GM18867 (cell line): ENCODE measurements at regions not wholly inside any gene's neighbourhood (a gene's known extent, or its start where the extent isn't known, plus 50 kb on each side); places are given as distances from the start of the nearest gene placed in this dataset.

Experiments
- ATAC-seq: cut with Tn5 transposase; IDR thresholded peaks from one replicate; pipeline ENCODE4 v1.9.1; 2021; ENCODE audit warnings: mild to moderate bottlenecking, moderate library complexity; ENCODE audit not compliant: unreplicated experiment

DNA sequence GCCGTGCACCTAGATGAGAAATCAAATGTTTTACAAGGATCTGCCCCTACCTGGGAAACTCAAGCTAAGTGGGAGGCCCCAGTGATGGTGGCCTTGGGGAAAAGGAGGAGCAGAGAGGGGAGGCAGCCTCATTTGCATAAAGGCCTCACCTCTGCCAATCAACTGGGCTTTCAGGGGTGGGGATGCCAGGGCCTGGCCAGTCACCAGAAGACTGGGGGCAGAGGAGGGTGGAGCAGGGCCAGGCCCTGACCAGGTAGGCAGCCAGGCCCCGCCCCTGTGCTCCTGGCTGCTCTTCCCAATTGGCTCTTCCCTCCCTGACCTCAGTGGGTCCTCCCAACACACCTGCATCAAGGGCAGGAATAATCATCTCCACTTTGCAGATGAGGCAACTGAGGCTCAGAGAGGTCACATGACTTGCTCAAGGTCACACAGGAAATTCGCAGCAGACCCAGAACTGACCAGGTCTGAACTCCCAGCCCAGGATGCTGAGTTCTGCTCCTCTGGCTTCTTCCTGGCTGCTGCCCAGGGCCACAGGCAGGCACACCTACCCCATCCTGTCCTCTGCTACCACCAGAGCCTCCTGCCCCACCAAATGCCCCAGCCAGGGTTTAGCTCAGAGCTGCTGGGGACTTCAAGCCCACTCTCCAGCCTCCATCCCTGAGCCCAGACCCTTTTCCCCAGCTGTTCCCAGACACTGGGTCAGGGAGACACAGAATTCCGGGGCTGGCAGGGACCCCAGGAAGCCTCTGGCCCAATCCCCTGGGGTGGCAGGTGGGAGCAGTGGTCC, 677.9 kb downstream of the MATN1 start:
- ATAC-seq = no peak

DNA sequence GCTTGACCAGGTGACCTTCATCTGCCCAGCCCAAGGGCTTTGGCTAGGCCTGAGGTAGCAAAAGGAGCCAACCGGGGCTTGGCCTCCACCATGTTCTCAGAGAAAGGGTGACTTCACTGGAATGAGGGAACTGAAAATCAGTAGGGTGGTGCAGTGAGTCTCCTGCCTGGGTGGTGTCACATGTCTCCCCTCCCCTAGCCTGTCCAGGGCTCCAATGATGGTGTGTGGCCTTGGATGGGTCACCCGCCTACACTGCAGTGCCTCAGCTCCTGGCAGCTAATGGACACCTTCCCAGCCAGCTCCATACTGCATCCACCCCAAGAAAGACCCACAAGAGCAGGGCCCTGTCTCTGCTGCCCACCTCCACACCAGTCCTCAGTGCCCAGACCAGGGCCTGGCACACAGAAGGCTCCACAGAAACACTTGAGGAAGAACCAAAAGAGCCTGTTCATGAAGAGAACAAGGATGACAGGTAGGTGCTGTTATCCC, 678.7 kb downstream of the MATN1 start:
- ATAC-seq = no peak

DNA sequence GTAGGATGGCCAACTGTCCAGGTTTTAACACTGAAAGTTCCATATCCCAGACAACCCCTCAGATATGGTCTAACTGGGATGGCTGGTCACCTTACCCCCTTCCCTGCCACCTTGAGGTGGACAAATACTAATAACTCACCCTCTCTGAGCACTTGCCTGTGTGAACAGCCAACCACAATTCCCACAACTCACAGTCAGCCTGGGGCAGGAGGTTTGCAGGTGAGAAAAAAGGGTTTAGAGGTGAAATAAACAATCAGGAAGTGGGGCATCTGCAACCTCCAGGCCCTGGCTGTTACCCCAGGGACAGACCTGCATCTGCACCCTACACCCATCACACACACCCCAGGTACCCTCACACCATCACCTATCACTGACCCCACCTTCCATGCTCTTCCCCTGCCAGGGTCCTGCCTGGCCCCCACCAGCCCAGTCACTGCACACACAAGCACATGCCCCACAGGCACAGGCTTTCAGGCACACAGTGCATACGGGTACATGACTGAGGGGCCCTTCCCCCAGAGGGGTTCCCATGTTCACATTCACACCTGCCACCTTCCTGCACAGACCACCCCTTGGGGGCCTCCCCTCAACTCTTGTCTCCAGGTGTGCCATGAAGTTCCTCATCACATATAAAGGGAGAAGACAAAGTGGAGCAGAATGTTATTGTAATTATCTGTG, 679.5 kb downstream of the MATN1 start:
- no peak for ATAC-seq

DNA sequence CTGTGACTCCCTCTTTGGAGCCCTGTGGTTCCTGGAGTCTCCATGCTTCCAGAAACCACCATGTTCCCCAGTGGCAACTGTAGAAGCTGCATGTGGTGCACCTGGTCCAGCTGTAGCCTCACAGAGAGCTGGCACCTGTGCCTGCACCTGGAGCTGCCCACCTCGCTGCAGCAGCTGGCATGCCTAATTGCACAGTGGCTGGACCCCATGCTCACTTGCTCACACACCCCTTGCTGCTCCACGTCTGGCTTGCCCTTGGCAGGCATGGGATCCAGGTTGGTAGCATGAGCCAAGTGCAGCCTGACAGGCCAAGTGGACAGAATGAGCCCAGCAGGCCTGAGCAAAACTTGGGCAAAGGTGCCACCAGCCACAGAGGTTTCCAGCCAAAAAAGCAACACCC, 680.1 kb downstream of the MATN1 start:
- ATAC-seq = no peak

DNA sequence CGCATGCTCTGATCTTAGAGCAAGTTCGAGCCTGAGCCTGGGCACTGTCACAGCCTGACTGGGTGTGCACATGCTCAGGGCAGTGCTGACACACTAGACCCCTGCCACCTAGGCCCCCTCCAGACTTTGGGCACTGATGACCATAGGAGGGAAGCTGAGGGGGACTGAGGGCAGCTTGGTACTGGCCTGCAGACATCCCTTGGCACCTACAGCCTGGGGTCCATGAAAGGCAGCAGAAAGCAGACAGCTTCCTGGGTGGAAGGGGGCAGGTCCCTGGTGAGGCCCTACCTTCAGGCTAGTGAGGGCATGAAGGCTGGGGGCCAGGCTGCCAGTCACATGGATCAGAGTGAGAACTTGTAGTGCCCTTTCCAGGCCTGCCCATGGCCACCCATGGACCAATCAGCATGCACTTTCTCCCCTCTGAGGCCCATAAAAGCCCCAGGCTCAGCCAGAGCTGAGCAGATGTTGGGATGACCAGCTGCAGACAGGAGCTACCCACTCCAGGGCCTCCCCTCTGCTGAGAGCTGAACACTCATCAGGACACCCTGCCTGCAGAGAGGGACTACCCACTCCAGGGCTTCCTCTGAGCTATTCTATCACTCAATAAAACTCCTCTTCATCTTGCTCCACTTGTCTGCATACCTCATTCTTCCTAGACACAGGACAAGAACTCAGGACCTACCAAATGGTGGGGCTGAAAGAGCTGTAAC, 680.8 kb downstream of the MATN1 start:
- ATAC-seq = no peak

DNA sequence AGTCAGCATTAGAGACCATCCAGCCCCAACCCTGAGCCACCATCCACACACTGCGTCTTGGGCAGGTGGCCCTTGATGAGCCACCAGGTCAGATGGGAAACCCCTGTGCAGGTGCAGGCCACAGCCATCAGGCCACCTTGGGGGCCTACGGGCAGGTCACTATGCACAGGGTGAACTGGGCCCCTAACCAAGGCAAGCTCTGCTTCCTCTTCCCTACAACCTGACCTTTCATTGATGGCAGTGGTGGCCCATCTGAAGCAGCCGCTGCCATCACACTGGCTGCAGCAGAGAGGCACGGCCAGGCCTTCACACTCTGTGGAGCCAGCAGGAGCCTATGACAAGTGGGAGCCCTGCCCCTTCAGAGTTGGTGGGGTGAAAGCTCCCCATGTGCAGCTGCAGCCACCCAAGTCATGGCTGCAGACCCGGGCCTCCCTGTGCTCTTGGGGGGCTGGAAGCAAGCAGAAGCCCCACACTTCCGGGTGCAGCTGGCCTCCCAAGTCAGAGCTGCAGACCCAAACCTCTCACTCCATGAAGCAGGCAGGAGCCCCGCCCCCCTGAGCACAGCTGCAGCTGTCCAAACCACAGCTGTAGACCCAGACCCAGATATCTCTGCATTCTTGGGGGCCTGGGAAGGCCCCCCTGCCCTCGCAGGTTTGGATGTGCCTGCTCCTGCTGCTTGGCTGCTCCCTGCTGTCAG, 681.5 kb downstream of the MATN1 start:
- no peak for ATAC-seq

DNA sequence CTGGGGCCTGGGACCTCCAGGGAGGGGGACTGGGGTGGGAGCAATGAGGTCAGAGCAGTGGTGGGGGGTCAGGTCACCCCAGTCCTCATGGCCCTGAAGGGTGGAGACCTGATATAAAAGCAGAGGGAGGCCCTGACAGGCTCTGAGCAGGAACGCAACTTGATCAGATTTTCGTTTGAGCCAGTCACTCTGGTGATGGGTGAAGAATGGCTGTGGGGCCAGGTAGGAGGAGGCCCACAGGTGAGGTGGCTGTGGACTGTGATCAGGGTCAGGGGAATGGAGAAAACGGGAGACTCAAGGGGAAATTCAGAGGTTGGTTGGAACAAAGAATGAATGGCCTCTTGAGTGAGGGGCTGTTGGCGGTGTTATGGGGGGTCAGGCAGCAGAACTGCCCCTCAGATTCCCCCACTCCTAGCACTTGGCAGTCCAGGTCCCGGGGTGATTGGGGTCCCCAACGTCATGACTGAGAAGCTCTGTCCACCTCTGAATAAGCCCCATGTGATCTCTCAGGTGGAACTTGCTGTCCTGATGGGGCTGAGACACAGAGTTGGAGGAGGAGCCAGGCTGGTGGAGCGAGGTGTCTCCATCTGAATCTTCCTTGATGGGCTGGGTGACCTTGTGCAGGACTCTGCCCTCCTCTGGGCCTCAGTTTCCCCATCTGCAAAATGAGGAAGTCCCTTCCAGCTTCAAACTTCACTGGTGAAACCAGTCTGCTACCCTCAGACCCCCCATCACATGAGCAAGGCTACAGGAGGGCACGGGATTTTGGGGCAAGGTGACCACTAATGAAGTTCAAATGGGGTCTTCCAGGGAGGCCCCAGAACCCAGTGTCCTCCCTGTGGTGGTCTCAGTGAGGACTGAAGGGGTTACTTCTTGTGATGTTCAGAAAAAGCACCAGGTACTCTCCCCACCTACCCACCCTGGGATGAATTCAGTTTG, 683.0 kb downstream of the MATN1 start:
- ATAC-seq = no peak

DNA sequence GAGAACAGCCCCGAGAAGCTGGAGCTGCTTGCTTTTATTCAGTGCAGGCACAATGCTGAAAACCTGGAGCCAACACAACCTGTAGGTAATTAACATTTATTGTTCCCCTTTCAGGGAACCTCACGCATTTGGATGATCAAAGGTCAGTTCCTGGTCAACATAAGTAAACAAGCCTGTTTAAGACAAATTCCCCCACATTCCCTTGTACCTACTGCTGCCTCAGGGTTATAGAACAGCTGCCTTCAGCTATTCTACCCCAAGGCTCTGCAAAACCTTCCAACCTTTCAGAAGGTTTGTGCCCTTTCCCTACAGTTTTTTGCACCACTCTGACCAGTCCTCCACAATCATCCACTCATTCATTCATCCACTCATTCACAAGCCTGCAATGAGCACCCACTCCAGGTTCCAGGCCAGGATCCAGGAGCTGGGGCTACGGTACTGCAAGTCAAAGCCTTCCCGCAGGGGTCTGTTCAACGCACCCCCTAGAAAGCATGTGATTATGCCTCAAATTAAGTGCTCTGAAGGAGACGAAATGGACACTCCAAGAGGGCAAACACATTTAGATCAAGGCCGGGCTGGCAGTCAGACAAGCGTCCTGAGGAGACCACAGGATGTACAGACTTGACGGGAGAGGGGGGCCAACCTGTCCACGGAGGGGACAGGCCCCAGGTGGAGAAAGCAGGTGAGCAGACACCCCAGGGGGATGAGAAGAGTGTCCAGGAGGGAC, 683.9 kb downstream of the MATN1 start:
- no peak for ATAC-seq

DNA sequence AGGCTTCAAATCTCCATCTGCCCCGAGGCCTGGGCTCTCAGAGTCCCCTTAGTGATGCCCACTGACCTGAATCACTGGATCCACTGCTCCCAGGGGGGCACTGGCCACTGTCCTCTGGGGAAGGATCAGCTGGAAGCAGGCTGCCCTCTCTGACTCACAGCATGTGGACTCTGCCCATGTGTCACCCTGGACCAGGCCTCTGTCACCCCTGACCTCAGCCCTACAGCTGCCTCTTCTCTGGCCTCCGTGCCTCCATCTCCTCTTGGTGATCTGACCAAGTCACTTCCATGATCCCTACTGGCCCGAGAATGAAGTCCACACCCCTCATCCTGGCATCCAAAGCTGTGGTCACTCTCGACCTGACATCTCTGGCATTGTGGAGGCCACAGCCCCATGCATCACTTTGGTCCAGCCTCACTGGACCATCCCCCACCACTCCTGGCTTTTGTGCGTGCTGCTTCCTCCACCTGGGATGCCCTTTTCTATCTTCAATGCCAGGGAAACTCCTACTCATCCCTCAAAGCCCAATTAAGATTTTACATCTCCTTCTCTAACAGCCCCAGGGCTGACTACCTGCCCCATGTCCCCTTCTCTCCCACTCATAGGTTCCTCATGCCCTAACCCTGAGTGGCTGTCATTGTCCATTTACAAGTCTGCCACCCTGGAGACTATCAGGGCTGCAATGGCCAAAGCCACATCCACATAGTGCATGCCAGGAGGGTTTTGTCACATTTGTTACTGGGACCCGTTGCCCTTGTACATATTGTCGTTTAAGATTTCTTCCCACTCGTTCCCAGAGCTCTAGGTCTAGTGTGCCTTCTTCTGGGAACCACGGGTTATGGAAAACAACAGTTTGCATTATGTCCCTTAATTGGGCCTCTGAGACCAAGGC, 685.0 kb downstream of the MATN1 start:
- ATAC-seq = no peak

DNA sequence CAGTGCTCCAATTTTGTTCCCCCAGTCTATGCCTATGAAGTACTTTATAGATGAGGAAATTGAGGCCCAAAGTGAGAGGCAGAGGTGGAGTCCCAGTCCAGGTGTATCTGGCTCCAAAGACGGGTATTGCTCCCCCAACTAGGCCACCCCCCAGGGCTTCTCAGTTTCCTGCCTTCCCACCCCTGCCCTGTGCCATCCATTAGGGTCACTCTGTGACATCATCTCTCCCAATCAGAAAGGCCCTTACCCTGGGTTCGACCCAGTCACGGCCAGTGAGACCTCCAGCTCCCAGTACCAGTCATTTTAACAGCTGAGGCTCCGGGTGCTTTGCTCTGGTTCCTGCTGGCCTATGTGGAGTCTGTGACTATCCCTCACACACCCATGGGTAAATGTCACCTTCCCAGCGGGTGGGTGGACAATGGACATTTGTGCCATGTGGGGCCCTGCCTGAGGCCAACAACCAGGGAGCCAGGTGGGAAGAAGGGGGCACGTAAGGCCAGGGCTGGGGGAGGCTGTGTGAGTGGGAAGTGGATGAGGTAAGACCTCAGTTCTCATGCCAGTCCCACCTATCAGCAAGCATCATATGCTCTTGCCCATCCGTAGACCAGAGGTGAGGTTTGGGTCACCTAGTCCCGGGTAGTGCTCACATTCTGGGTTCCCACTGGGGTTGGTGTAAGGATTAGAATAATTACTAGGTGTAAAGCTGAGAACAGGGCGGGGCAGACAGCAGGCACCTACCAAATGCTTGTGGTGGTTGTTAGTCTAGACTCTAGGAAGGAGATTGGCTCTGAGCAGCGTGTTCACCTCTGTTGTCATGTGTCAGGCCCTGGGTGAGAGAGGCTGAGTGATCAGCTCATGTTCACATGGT, 685.9 kb downstream of the MATN1 start:
- ATAC-seq = no peak

DNA sequence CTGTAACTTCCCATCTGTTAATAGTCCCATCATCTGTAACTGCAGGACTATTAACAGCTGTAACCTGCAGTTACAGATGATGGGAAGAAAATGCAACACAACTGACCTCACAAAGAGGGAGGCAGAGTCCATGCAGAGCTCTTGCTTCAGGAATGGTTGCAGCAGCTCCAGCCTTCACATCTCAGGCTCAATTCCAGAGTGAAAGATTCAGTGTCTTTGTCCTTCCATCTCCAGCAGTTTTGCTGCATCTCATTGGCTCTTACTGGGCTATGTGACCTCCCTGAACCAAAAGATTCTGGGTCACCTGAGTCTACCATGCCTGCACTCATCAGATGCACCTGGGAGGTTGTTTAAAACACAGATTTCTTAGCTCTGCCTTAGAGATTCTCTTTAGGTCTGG, 686.7 kb downstream of the MATN1 start:
- no peak for ATAC-seq

DNA sequence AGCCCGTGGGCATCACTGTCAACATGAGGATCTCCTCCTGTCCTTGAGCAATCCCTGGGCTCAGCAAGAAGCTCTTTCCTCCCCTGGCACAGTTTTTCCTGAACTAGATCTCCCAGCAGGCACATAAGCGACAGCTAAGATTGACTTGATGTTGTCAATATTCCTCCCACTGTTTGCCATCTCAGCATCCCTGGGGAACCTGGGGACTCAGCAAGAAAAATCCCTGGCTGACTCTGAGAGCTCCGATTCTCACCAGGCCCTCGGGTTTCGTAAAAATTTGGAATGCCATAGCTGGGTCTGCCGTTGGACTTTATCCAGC, 687.2 kb downstream of the MATN1 start:
- no peak for ATAC-seq

DNA sequence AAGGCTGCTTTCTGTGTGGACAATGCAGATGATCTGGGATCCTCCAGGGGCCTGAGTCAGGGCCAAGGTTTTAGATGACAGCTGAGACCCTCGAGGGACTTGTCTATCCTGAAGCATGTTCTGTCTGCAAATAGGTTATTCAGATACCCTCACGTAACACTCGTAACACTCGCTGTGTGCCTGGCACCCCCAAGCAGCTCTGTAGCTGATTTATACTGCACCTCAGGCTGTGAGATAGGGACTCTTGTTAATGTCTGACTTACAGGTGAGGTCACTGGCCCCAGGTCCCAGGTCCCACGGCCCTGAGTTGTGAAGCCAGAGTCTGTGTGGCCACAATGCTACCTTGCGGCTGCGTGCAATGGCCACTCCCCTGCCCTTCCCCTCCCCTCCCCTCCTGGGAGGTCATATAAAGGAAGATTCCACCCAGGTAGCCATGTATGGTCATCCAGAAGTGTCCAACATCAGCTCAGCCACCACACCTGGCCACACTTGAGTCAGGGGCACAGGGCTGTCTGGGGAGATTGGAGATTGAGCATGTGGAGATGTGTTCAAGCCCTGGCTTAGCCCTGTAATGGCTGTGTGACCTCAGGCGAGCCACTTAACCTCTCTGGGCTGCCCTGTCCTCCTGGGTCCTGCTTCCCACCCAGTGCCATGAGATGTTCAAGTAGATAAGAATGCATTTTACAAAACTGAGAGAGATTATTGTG, 687.7 kb downstream of the MATN1 start:
- ATAC-seq = no peak

DNA sequence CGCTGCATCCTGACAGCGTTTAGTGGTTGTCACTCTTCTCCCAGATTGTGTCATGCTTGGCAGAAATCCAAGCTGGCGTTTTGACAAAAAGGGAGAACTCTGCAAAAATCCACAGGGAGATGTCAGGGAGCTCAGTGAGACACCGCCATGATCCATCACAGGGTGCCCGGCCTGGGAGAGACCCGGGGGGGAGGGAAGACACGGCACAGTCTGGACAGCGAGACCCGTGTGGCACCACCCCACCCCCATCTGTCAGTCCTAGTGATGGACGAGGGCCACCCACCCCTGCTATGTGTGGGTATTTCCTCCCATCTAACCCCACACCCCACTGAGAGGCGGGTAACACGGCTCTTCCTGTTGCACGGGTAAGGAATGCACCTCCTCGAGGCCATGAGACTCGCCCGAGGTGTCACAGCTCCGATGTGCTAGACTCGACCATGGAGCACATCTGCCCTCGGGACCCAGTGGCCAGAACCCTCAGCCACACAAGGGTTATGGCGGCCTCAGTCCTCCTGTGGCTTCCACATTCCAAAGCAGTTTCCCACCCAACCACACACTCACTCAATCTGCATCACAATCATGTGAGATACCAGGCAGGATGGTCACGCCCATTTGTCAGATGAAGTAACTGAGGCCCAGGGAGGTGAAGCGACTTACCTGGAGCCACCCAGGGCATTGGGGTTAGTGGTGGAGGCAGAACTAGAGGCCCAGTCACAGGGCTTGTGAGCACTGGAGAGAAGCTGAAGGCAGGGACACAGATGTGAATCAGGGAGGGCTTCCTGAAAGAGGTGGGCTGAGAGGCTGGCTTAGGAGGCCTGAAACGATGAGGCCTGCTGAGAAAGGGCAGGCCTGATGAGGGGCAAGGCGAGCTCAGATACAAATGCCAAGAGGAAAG, 688.5 kb downstream of the MATN1 start:
- no peak for ATAC-seq

DNA sequence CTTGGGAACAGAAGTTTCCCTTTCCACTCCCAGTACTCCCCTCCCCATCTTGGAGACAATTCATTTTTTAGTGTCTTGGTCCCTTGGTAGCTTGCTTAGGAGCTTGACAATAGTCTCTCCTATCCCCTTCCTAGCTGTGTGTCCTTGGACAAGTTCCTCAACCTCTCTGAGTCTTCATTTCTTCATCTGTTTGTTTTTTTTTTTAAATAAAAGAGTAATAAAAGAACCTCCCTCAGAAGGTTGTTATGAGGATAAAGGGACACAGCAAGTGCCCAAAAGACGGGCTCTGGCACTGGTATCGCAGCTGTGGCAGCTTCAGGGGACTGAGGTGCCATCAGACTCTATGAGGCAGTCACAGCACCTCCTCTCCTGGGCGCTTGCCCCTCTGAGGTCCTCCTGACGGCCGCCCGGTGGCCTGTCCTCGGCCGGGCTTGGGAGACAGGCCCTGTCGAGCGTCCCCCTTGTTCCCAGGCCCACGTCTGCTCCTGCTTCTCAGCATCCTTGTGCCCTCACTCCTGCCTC, 689.2 kb downstream of the MATN1 start:
- no peak for ATAC-seq
